IMR-90 (cell line): ENCODE measurements at regions not wholly inside any gene's neighbourhood (a gene's known extent, or its start where the extent isn't known, plus 50 kb on each side); places are given as distances from the start of the nearest gene placed in this dataset.
A peak's percentile ranks its signal among the peaks of the same experiment; 100 is the strongest.

ENCODE experiments used
- ATAC-seq: fragments of 200-7000 bp; cut with Tn5 transposase; 2 replicates; pipeline ENCODE4 v1.9.1; 2020; ENCODE audit warnings: low read depth, mild to moderate bottlenecking, moderate library complexity
- BruUV-seq: library from RNA; stranded (reverse); fragments of 400-500 nt; replicated peaks from 2 replicates; lab custom pipeline; 2021; lab: Mats Ljungman, UMichigan
- CTCF ChIA-PET: fragments of 300-600 bp; formaldehyde crosslinking; extraction: SDS; loops from one replicate; lab custom pipeline; 2021; ENCODE audit warnings: antibody characterized with exemption; lab: Yijun Ruan, JAX
- POLR2A ChIA-PET: fragments of 300-600 bp; sonication (Branson Sonifier 250); formaldehyde crosslinking; loops from one replicate; lab custom pipeline; 2022; ENCODE audit warnings: antibody characterized with exemption; ENCODE audit not compliant: unreplicated experiment; lab: Charles Lee
- DNase-seq: peaks from one replicate; pipeline ENCODE4 v3.0.0; 2013
- H2AFZ ChIP-seq: replicated peaks from 2 replicates; pipeline ENCODE3; 2013; ENCODE audit warnings: low read length, mild to moderate bottlenecking; ENCODE audit not compliant: poor library complexity
- H2AK5ac ChIP-seq: 2 replicates; pipeline ENCODE4 v1.6.1; 2013; ENCODE audit warnings: low read depth, low read length, inconsistent platforms
- H2AK9ac ChIP-seq: replicated peaks from 2 replicates; pipeline ENCODE3; 2013; ENCODE audit warnings: mild to moderate bottlenecking, low read depth, low read length, moderate library complexity; ENCODE audit not compliant: poor library complexity
- H2BK120ac ChIP-seq: 2 replicates; pipeline ENCODE4 v1.6.1; 2013; ENCODE audit warnings: low read depth, low read length, inconsistent platforms
- H2BK15ac ChIP-seq: 3 replicates; pipeline ENCODE4 v1.6.1; 2013; ENCODE audit warnings: low read depth, low read length, inconsistent platforms
- H2BK20ac ChIP-seq: 2 replicates; pipeline ENCODE4 v1.6.1; 2013; ENCODE audit warnings: low read depth, mild to moderate bottlenecking, inconsistent platforms, low read length, moderate library complexity
- H2BK5ac ChIP-seq: 2 replicates; pipeline ENCODE4 v1.6.1; 2013; ENCODE audit warnings: mild to moderate bottlenecking, low read depth, low read length, inconsistent platforms; ENCODE audit not compliant: poor library complexity, severe bottlenecking
- H3K14ac ChIP-seq: replicated peaks from 2 replicates; pipeline ENCODE4 v1.6.1; 2013; ENCODE audit warnings: low read depth, low read length, inconsistent platforms
- H3K18ac ChIP-seq: 2 replicates; pipeline ENCODE4 v1.6.1; 2013; ENCODE audit warnings: low read depth, low read length, control low read depth
- H3K23ac ChIP-seq: 2 replicates; pipeline ENCODE4 v1.6.1; 2013; ENCODE audit warnings: low read depth, low read length, inconsistent platforms
- H3K27ac ChIP-seq: 2 replicates; pipeline ENCODE4 v1.5.1; 2013; ENCODE audit warnings: mild to moderate bottlenecking, control low read depth, low read length; ENCODE audit not compliant: insufficient read depth
- H3K27me3 ChIP-seq: 2 replicates; pipeline ENCODE4 v1.6.1; 2013; ENCODE audit warnings: low read length; ENCODE audit not compliant: control insufficient read depth, insufficient read depth
- H3K36me3 ChIP-seq: 2 replicates; pipeline ENCODE4 v1.6.1; 2013; ENCODE audit warnings: low read length, mixed read lengths; ENCODE audit not compliant: control insufficient read depth, insufficient read depth
- H3K4ac ChIP-seq: 2 replicates; pipeline ENCODE4 v1.6.1; 2013; ENCODE audit warnings: low read depth, low read length, inconsistent platforms
- H3K4me1 ChIP-seq: 2 replicates; pipeline ENCODE4 v1.6.1; 2013; ENCODE audit warnings: low read length, mixed read lengths; ENCODE audit not compliant: control insufficient read depth, insufficient read depth
- H3K4me2 ChIP-seq: 2 replicates; pipeline ENCODE4 v1.6.1; 2013; ENCODE audit warnings: low read depth, mild to moderate bottlenecking, control low read depth, low read length, moderate library complexity
- H3K4me3 ChIP-seq: 2 replicates; pipeline ENCODE4 v1.5.1; 2013; ENCODE audit warnings: low read depth, mild to moderate bottlenecking, control low read depth, low read length, moderate library complexity; ENCODE audit not compliant: insufficient read depth
- H3K56ac ChIP-seq: 2 replicates; pipeline ENCODE4 v1.6.1; 2013; ENCODE audit warnings: low read length, inconsistent platforms; ENCODE audit not compliant: insufficient read depth; ENCODE audit errors: extremely low read depth
- H3K79me1 ChIP-seq, 2 experiments: 2 replicates each; pipeline ENCODE4 v1.6.1; 2013; ENCODE audit warnings: low read length in 2 of 2, inconsistent platforms in 1 of 2, low read depth in 1 of 2
- H3K9ac ChIP-seq: 2 replicates; pipeline ENCODE4 v1.6.1; 2013; ENCODE audit warnings: low read depth, low read length, control low read depth
- H3K9me1 ChIP-seq: 2 replicates; pipeline ENCODE4 v1.6.1; 2013; ENCODE audit warnings: low read length, inconsistent platforms; ENCODE audit not compliant: insufficient read depth
- H3K9me3 ChIP-seq: 2 replicates; pipeline ENCODE4 v1.6.1; 2013; ENCODE audit warnings: low read length; ENCODE audit not compliant: control insufficient read depth, insufficient read depth
- H4K20me1 ChIP-seq: 2 replicates; pipeline ENCODE4 v1.6.1; 2013; ENCODE audit warnings: low read length, inconsistent platforms; ENCODE audit not compliant: insufficient read depth
- H4K5ac ChIP-seq: 2 replicates; pipeline ENCODE4 v1.6.1; 2013; ENCODE audit warnings: mild to moderate bottlenecking, low read depth, low read length, control low read depth
- H4K8ac ChIP-seq, 2 experiments: 2 replicates each; pipeline ENCODE4 v1.6.1; 2013; ENCODE audit warnings: low read depth in 2 of 2, low read length in 2 of 2, control low read depth in 1 of 2, inconsistent platforms in 1 of 2
- H4K91ac ChIP-seq: 2 replicates; pipeline ENCODE4 v1.6.1; 2013; ENCODE audit warnings: low read depth, low read length, inconsistent platforms; ENCODE audit not compliant: insufficient read depth
- CHD1 ChIP-seq: IDR thresholded peaks from 2 replicates; pipeline ENCODE4 v1.6.1; 2012; ENCODE audit warnings: low read depth, low read length, improper control_type of control experiment
- POLR2A ChIP-seq: IDR thresholded peaks from 2 replicates; pipeline ENCODE4 v1.6.1; 2012; ENCODE audit warnings: mild to moderate bottlenecking, low read depth, low read length
- RAD21 ChIP-seq: IDR thresholded peaks from 2 replicates; pipeline ENCODE4 v1.6.1; 2012; ENCODE audit warnings: low read length, improper control_type of control experiment
- SMC3 ChIP-seq: fragments of 150-350 bp; IDR thresholded peaks from 2 replicates; pipeline ENCODE4 v1.6.1; 2016; ENCODE audit warnings: low read depth, mild to moderate bottlenecking, antibody characterized with exemption, low read length, moderate library complexity
- WGBS, 2 experiments: methylation state at CpG; one replicate each; pipeline versions ENCODE4 v1.1.5 to v1.1.7; 2013; ENCODE audit warnings: missing lambda C conversion rate in 2 of 2; ENCODE audit not compliant: insufficient read length in 1 of 2; ENCODE audit errors: extremely low coverage in 2 of 2; 5-methylcytosine and 5-hydroxymethylcytosine counted together
- dilution Hi-C: fragments of 300-500 bp; cut with HindIII; formaldehyde crosslinking; loops from one replicate; pipeline ENCODE4 v1.14.3; 2018; ENCODE audit warnings: low sequenced_read_pairs; ENCODE audit not compliant: unreplicated experiment
- in situ Hi-C: fragments of 300-500 bp; cut with MboI; formaldehyde crosslinking; loops from 3 replicates; pipeline ENCODE4 v1.14.3; 2019; ENCODE audit warnings: low sequenced_read_pairs, inconsistent platforms, mixed read lengths
- intact Hi-C: fragments of 100-400 bp; cut with micrococcal nuclease; formaldehyde crosslinking; loops from 2 replicates; pipeline ENCODE4 v1.10.0; 2022
- TF ChIP-seq, protein P1 (sequence below): conservative IDR thresholded peaks from 2 replicates; pipeline ENCODE4 v1.5.1; 2012; ENCODE audit warnings: mild to moderate bottlenecking, low read depth, low read length, improper control_type of control experiment
- TF ChIP-seq, protein P2 (sequence below): fragments of 150-350 bp; IDR thresholded peaks from 2 replicates; pipeline ENCODE4 v1.6.1; 2017; ENCODE audit warnings: mild to moderate bottlenecking, antibody characterized with exemption, low read length, low read depth

DNA sequence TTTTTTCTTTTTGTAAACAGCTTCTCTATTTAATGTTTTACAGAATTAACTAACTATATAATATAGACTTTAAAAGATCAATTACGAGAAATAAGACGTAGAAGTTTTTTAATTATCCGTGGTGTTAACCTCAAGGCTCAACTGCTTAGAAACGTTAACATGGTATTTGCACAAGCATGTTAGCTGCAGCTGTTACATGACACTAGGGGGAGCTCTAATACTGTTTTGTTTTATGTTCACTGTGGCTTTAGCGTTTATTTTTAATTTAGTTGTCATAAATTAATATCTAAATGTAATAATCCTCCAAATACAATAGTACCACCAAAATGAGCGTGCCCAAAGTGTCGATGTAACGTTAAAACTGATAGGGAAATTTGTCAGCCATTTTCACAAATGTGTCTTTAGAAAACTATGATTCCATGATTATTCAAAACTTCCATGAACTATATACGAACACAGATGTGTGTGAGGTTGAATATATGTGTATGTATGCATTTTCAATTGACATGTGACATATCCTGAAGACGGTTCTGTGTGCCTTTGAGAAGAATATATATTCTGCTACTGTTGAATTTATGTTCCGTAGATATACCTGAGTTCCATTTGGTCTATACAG is 828.8 kb upstream of the MBL2 start:
- H3K4me1 ChIP-seq: no peaks in the 10 kb centered on the region
- intact Hi-C loops (loop anchor here (5.0 to 10.0 kb wide), 3 partner anchors 717 to 1663 kb away; no protein-coding TSS in a partner anchor), in situ Hi-C loops (no loop called here), dilution Hi-C loops (no loop called here)
- no peak overlapping the region for H2BK5ac ChIP-seq
- no peak overlapping the region for H3K4ac ChIP-seq
- no peak overlapping the region for H2BK15ac ChIP-seq
- H3K9me3 ChIP-seq: no peaks in the 10 kb centered on the region
- no peaks in the 10 kb centered on the region for H3K36me3 ChIP-seq
- TF ChIP-seq, protein P1, sequence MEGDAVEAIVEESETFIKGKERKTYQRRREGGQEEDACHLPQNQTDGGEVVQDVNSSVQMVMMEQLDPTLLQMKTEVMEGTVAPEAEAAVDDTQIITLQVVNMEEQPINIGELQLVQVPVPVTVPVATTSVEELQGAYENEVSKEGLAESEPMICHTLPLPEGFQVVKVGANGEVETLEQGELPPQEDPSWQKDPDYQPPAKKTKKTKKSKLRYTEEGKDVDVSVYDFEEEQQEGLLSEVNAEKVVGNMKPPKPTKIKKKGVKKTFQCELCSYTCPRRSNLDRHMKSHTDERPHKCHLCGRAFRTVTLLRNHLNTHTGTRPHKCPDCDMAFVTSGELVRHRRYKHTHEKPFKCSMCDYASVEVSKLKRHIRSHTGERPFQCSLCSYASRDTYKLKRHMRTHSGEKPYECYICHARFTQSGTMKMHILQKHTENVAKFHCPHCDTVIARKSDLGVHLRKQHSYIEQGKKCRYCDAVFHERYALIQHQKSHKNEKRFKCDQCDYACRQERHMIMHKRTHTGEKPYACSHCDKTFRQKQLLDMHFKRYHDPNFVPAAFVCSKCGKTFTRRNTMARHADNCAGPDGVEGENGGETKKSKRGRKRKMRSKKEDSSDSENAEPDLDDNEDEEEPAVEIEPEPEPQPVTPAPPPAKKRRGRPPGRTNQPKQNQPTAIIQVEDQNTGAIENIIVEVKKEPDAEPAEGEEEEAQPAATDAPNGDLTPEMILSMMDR: peak; percentile 75
- TF ChIP-seq CHD1 (no peak), POLR2A (no peak), SMC3 (peak; percentile 42; the same call in 1 of the 2 replicates), RAD21 (peak; percentile 57)
- TF ChIP-seq, protein P2, sequence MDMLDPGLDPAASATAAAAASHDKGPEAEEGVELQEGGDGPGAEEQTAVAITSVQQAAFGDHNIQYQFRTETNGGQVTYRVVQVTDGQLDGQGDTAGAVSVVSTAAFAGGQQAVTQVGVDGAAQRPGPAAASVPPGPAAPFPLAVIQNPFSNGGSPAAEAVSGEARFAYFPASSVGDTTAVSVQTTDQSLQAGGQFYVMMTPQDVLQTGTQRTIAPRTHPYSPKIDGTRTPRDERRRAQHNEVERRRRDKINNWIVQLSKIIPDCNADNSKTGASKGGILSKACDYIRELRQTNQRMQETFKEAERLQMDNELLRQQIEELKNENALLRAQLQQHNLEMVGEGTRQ: no peak
- no peak overlapping the region for H3K4me2 ChIP-seq
- no TSS peak for BruUV-seq
- DNase-seq (peak; percentile 28), ATAC-seq (peak; percentile 27; the same call in 1 of the 2 replicates)
- H3K56ac ChIP-seq: no peak overlapping the region
- H3K18ac ChIP-seq: no peak overlapping the region
- H4K5ac ChIP-seq: no peak overlapping the region
- no peak overlapping the region for H2AK5ac ChIP-seq
- no peak overlapping the region for H3K23ac ChIP-seq
- H2BK20ac ChIP-seq: no peak overlapping the region
- no peak overlapping the region for H3K14ac ChIP-seq
- H3K79me1 ChIP-seq: no peaks in the 10 kb centered on the region
- no peak overlapping the region for H2AK9ac ChIP-seq
- no peak overlapping the region for H4K91ac ChIP-seq
- WGBS, 2 experiments: no CpG with 5 or more reads among the region's 11 CpGs
- ChIA-PET CTCF (interaction anchor here (1.2 kb wide), 1 partner anchor 11 kb away, joined by 3 read pairs; no protein-coding TSS in a partner anchor), POLR2A (interaction anchor here (0.5 kb wide), 1 partner anchor 285 kb away, joined by 3 read pairs; no protein-coding TSS in a partner anchor)
- no peak overlapping the region for H3K27ac ChIP-seq
- no peak overlapping the region for H3K9ac ChIP-seq
- no peak overlapping the region for H2BK120ac ChIP-seq
- no peak overlapping the region for H3K4me3 ChIP-seq
- no peak overlapping the region for H2AFZ ChIP-seq
- H3K9me1 ChIP-seq: no peaks in the 10 kb centered on the region
- no peaks in the 10 kb centered on the region for H4K20me1 ChIP-seq
- no peaks in the 10 kb centered on the region for H3K27me3 ChIP-seq
- no peak overlapping the region for H4K8ac ChIP-seq
